ENCODE measurements at regions not wholly inside any gene's neighbourhood (a gene's known extent, or its start where the extent isn't known, plus 50 kb on each side); places are given as distances from the start of the nearest gene placed in this dataset.

- DNase-seq = peak; percentile 33
Observed at GRCh38 chr9:88737876-88738275, 202.9 kb downstream of the NXNL2 start.

GRCh38 chr9:88738709-88739108 lies 203.7 kb downstream of the NXNL2 start:
- DNase-seq = peak; percentile 89

- no peak for DNase-seq
Observed at GRCh38 chr9:88739373-88739772, 204.4 kb downstream of the NXNL2 start.

- no peak for DNase-seq
Observed at GRCh38 chr9:88740844-88741243, 205.9 kb downstream of the NXNL2 start.

- no peak for DNase-seq
Observed at GRCh38 chr9:88741335-88741734, 206.4 kb downstream of the NXNL2 start.

GRCh38 chr9:88742483-88742882 lies 207.5 kb downstream of the NXNL2 start:
- DNase-seq = peak; percentile 67

- DNase-seq = no peak
Observed at GRCh38 chr9:88742905-88743304, 207.9 kb downstream of the NXNL2 start.

- peak; percentile 85 for DNase-seq
Observed at GRCh38 chr9:88745276-88746001, 210.5 kb downstream of the NXNL2 start.

- DNase-seq = peak; percentile 93
Observed at GRCh38 chr9:88746029-88746742, 211.2 kb downstream of the NXNL2 start.

GRCh38 chr9:88746743-88747398 lies 211.9 kb downstream of the NXNL2 start:
- DNase-seq = no peak

GRCh38 chr9:88747768-88748167 lies 212.8 kb downstream of the NXNL2 start:
- peak; percentile 94 for DNase-seq

- DNase-seq = peak; percentile 54
Observed at GRCh38 chr9:88748566-88749261, 213.7 kb downstream of the NXNL2 start.

- peak; percentile 85 for DNase-seq
Observed at GRCh38 chr9:88749420-88749819, 214.4 kb downstream of the NXNL2 start.

- DNase-seq = no peak
Observed at GRCh38 chr9:88750832-88751360, 215.9 kb downstream of the NXNL2 start.

GRCh38 chr9:88751781-88752180 lies 216.8 kb downstream of the NXNL2 start:
- DNase-seq = no peak

GRCh38 chr9:88753691-88754367 lies 218.9 kb downstream of the NXNL2 start:
- no peak for DNase-seq

GRCh38 chr9:88754452-88754851 lies 219.5 kb downstream of the NXNL2 start:
- DNase-seq = no peak

GRCh38 chr9:88754886-88755285 lies 219.9 kb downstream of the NXNL2 start:
- DNase-seq = no peak

GRCh38 chr9:88757406-88758010 lies 222.5 kb downstream of the NXNL2 start:
- no peak for DNase-seq

- peak; percentile 58 for DNase-seq
Observed at GRCh38 chr9:88759364-88759763, 224.4 kb downstream of the NXNL2 start.

GRCh38 chr9:88766778-88767503 lies 224.3 kb upstream of the S1PR3 start:
- peak; percentile 79 for DNase-seq

GRCh38 chr9:88767504-88767790 lies 223.8 kb upstream of the S1PR3 start:
- no peak for DNase-seq

Measured in fibroblast of skin of right biceps (primary cell).